NCI-H187 treated with DMSO at 0.1 percent for 48 hours (cell line): ENCODE measurements at regions not wholly inside any gene's neighbourhood (a gene's known extent, or its start where the extent isn't known, plus 50 kb on each side); places are given as distances from the start of the nearest gene placed in this dataset.
"Not testable (repeated sequence)": the region's sequence is repeated elsewhere in the genome, so short reads cannot be mapped to it uniquely, and the experiment has no call there.

Experiments used
- DNase-seq: peaks from one replicate; lab custom pipeline; 2025; lab: John Stamatoyannopoulos, UW

GRCh38 chr7:26424319-26424718 lies 132.7 kb downstream of the SNX10 start:
- DNase-seq, result not testable (repeated sequence)

GRCh38 chr7:26425655-26426054 lies 134.0 kb downstream of the SNX10 start:
- peak; percentile 69 for DNase-seq

GRCh38 chr7:26426096-26426495 lies 134.4 kb downstream of the SNX10 start:
- DNase-seq, result no peak

GRCh38 chr7:26428571-26428970 lies 136.9 kb downstream of the SNX10 start:
- DNase-seq, result no peak

GRCh38 chr7:26429168-26429567 lies 137.5 kb downstream of the SNX10 start:
- no peak for DNase-seq

- DNase-seq, result no peak
Observed at GRCh38 chr7:26434974-26435373, 143.3 kb downstream of the SNX10 start.

GRCh38 chr7:26437003-26437532 lies 145.4 kb downstream of the SNX10 start:
- DNase-seq, result no peak

GRCh38 chr7:26438078-26438477 lies 146.4 kb downstream of the SNX10 start:
- no peak for DNase-seq

- no peak for DNase-seq
Observed at GRCh38 chr7:26439521-26440232, 148.0 kb downstream of the SNX10 start.

GRCh38 chr7:26440233-26441001 lies 148.8 kb downstream of the SNX10 start:
- DNase-seq, result peak; percentile 97

- DNase-seq, result no peak
Observed at GRCh38 chr7:26441002-26441521, 149.4 kb downstream of the SNX10 start.

GRCh38 chr7:26441611-26442277 lies 150.1 kb downstream of the SNX10 start:
- DNase-seq, result no peak

- no peak for DNase-seq
Observed at GRCh38 chr7:26443006-26443405, 151.3 kb downstream of the SNX10 start.

GRCh38 chr7:26443751-26444150 lies 152.1 kb downstream of the SNX10 start:
- DNase-seq, result no peak

- DNase-seq, result no peak
Observed at GRCh38 chr7:26444555-26444954, 152.9 kb downstream of the SNX10 start.

- no peak for DNase-seq
Observed at GRCh38 chr7:26447116-26447515, 155.5 kb downstream of the SNX10 start.

GRCh38 chr7:26449175-26450165 lies 157.8 kb downstream of the SNX10 start:
- no peak for DNase-seq

GRCh38 chr7:26451997-26452396 lies 160.3 kb downstream of the SNX10 start:
- peak; percentile 43 for DNase-seq

GRCh38 chr7:26454180-26454579 lies 162.5 kb downstream of the SNX10 start:
- DNase-seq, result no peak

GRCh38 chr7:26457696-26458327 lies 166.2 kb downstream of the SNX10 start:
- DNase-seq, result no peak
